ENCODE measurements at regions not wholly inside any gene's neighbourhood (a gene's known extent, or its start where the extent isn't known, plus 50 kb on each side); places are given as distances from the start of the nearest gene placed in this dataset.
"Not testable (repeated sequence)": the region's sequence is repeated elsewhere in the genome, so short reads cannot be mapped to it uniquely, and the experiment has no call there.

DNA sequence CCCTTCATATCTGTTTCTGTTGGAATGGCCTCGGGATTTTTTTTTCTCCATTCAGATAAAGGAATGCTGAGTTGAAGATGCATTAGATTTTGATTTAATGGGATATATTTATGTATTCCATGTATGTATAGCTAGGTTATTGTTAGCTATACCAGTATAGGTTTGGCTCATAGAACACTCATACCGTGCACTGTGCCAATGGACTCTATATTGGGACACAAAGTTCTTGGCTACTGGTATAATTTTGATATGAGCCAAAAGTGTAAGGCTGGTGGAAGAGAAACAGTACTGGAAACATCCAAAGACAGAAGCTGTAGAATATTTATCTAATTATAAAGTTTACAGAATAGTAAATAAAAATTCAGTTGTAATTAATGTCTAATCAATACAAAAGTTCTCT lies 1912.1 kb downstream of the STIM2 start:
- no peak for DNase-seq (ENCODE audit: low spot score)

DNA sequence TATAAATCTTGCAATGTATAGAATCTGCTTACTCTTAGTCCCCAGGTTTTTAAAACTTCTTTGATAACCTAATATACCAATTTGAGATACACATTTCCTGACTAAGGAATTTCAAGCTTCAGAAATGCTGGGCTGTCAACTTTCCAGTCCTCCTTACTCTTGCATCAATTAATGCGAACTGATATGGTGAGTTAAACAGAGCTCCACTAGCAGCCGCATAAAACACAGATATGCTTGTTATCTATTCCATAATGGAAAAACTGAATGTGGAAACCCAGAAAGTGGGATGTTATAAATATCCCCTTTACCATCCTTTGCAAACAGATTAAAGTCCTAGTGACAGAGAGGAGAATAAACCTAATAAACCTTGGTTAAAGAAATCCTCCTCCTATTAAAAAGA lies 1913.7 kb downstream of the STIM2 start:
- DNase-seq (ENCODE audit: low spot score) = no peak

DNA sequence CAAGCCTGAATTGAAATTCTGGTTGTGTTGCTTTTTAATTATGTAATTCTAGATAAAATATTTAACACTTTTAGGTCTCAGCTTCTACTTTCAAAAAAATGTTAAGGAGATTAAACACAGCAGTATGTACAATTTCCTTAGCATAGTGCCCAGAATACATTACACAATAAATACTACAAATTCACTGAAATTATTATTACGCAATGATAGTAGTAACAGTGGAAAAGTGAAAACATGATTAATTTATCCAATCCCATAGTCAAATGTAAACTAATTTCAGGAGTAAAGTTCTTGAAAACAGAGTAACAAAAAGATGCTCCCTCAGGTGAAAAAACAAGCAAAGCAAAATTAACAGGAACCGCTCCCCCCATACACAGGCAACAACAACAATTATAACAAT lies 1915.4 kb downstream of the STIM2 start:
- DNase-seq (ENCODE audit: low spot score) = no peak

DNA sequence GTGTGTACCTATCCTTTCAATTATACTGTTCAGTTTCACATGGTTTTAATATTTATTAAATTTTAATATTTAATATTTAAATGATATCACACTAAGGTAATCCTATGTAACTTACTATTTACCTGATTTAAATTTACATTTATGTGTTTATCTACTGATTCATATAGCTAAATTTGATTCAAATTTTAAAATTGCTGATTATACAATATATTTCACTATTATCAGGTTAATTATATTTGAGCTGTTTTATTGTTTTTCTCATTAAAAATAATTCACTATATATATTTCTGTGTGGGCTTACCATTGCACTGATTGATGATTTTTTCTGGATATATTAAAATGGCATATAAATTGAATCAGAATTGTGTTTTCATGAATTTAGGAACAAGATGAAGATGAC lies 1923.5 kb downstream of the STIM2 start:
- DNase-seq (ENCODE audit: low spot score) = no peak

DNA sequence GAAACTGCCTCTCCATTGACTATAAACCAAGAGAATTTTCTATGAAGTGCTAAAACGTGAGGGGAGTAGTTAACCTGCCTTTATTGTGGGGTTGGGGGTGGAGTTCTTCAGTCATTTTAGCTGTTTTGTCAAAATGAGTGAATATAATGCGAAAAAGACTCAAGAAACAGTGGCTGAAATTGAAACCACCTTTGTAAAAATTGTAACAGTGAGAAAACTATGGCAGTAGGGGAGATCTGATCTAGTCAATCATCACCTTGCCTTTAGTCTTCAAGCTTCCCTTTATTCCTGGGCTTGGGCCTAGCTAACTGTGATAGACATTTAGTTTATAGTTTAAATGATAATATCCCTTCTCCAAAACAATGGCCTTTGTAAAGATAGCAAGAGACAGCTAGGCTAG lies 1927.3 kb downstream of the STIM2 start:
- no peak for DNase-seq (ENCODE audit: low spot score)

DNA sequence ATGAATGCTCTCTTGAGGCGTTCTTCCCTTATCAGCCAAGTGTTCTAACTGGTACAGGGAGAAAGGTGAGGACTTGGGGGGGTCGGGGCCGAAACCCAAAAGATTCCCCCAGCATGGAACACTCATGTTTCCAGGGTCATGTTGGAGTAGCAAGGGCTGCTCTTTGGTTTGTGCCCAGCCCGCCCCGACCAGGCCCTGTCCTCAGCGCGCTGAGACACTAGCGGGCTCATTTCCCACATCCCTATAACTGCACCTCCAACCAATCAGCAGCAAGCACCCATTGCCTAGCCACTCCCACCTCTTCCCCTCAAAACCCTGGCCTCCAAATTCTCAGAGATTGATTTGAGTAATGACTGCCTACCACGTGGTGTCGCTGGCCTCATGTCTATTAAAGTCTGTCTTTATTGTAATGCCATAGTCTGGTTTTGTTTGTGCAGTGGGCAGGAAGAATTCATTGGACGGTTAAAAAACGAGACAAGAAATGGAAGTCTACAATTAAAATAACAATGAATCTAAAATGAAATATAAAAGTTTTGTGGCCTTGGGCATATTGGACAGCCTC lies 1928.4 kb downstream of the STIM2 start:
- DNase-seq (ENCODE audit: low spot score) = no peak

DNA sequence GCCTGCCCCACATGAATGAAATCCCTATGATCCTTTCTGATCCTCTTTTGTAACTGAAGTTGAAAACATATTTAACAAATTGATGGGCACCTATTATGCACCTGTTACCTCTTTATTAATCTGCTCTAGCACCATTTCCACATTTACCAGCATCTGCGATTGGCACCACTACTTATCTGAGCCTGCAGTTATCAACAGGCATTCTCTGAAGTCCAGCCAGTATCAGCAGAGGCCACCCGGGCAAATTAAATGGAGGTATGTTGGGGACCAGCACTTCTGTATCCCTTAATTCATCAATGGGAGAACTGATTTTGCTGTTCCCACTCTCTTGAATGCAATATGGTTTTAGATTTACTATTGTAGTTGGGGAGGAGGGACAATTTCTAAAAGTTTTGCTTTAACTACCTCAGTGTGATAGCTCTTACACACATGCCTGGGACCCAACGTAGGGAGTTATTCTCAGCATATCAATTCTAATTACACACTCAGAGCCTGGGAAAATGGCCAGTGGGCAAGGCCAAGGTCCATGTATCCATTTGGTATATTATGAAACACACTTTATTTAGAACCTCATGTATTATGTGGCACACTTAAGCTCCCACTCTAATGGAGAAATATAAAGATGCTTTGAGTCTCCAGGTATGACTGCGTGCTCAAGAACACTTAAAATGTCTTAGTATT lies 1927.1 kb upstream of the PCDH7 start:
- DNase-seq (ENCODE audit: low spot score) = no peak

DNA sequence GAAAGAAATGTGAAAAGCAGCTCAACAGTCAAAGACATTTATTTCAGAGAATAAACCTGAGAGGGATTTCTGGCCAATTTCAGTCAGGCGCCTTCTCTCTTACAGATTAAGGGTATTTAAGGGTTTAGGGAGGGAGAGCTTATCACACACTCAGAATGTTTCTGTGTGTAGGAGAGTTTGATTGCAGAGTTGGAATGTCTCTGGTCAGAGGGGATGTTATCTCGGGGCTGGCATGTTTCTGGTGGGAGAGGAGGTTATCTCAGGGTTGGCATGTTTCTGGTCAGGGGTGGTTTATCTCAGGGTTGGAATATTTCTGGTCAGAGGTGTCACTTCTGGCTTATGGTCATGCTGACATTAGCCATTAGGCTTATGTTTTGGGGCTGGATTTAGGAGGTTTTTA lies 1920.5 kb upstream of the PCDH7 start:
- no peak for DNase-seq (ENCODE audit: low spot score)

DNA sequence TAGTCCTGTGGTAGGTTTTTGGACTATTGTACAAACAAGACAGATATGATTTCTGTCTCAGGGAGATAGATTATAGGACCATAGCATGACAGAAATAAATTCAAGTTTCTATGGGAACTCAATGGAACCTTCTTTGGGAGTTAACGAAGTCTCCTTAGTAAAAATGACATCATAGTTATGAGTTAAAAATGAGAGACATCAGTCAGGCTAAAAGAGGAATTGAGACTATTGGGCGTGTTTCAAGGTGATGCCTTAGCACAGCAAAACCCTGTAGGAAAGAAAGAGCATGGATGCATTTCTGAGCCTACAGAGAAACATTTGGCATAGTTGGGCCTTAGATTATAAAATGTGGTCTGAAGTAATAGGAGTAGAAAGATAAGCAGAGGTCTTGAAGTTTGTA lies 1909.1 kb upstream of the PCDH7 start:
- no peak for DNase-seq (ENCODE audit: low spot score)

DNA sequence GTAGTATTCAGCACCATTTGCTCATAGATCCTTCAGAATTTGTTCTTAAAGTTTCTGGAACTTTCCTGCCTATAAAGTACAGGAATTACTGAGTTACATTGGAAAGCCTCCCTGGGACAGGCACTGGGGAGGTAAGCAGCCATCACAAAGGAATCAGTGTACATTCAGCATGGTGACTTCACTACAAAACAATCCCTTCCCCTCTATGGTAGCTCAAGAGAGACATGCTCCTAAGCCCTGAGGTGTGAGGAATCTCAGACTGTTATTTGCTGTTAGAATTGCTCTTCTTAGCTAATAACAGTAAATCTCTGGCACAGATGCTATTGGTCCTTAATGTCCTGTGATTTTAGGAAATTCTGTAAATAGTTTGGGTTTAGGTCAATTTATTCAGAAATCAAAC lies 1898.0 kb upstream of the PCDH7 start:
- no peak for DNase-seq (ENCODE audit: low spot score)

DNA sequence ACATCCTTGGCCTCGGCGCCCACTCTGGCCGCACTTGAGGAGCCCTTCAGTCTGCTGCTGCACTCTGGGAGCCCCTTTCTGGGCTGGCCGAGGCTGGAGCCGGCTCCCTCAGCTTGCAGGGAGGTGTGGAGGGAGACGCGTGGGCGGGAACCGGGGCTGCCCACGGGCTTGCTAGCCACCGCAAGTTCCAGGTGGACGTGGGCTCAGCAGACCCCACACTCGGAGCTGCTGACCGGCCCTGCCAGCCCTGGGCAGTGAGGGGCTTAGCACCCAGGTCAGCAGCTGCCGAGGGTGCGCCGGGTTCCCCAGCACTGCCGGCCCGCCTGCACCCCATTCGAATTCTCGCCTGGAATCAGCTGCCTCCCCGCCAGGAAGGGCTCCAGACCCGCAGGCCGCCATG lies 1892.3 kb upstream of the PCDH7 start:
- DNase-seq (ENCODE audit: low spot score) = no peak

DNA sequence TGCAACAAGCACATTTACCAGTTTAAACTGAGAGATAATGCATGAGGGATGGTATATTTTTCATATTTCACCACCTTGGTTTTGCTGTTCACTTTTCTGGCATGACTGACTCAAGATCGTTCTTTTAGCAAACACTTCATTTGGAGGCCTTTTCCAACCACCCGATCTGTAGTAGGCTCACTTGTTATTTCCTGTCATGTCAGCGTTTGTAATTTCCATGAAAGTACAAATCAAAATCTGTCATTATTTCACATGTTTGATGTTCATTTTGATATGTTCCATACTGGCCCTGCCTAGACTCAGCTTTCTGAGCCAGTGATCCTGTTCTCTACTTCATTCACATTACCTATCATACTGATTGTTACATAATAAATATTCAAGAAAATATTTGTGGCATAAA lies 1888.3 kb upstream of the PCDH7 start:
- no peak for DNase-seq (ENCODE audit: low spot score)

DNA sequence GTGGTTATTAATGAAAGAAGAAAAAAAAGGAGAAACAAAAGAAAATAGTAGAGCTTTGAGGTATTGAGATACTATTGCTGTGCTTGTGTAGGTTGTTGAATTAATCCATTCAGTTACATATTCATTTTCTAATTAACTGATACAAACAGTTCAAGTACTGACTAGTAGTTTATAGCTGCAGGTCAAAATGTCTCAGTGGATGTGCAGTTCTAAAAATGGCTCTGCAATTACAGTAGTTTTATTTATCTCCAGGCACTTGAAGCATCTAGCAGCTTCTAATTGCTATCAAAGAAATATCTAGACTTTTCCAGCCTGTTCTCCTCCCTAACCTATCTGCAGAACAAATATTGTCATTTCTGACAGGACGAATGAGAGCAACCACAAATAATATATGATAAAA lies 1887.7 kb upstream of the PCDH7 start:
- no peak for DNase-seq (ENCODE audit: low spot score)

DNA sequence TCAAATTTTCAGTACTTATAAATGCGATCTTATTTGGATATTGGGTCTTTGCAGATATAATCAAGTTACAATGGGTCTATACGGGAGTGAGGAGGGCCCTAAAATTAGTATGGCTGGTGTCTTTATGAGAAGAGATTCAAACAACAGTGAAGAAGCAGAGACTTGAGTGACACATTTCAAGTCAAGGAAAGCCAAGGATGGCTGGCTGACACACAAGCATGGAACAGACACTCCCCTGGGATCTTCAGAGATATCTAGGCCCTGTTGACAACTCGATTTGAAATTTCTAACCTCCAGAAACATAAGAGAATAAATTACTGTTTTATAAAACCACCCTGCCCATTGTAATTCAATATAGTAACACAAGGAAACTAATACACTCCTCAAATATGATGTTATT lies 1886.0 kb upstream of the PCDH7 start:
- DNase-seq (ENCODE audit: low spot score) = no peak

DNA sequence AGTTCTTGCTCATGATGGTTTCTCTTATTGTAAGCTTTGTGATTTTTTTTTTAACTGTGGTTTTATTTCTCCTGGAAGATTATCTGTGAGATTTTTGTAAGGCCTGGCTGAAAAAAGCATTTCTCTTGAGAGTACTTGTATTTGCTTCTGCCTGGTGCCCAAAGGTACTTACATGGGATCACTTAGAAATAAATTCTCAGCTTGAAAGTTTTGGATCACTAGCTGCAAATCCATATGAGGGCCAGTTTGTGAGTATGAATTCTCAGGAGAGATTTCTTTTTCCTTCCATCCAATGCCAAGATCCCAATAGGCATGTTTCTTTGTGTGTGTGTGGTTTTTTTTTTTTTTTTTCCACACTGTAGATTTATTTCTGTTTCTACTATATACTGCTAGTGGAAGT lies 1884.7 kb upstream of the PCDH7 start:
- no peak for DNase-seq (ENCODE audit: low spot score)

DNA sequence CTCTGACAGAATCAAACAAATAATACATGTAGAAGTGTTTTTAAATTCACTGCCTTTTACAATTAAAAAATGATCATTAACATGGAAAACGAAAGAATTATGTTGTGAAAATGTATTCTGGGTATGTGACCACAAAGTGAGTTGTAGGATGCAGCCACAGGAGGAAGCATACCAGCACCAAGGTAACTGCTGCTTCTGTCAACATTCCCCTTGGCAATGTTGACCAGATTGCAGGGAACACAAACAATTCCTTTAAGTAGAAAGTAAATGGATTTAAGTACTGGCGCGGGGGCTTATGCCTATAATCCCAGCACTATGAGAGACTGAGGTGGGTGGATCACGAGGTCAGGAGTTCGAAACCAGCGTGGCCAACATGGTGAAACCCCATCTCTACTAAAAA lies 1877.9 kb upstream of the PCDH7 start:
- no peak for DNase-seq (ENCODE audit: low spot score)

DNA sequence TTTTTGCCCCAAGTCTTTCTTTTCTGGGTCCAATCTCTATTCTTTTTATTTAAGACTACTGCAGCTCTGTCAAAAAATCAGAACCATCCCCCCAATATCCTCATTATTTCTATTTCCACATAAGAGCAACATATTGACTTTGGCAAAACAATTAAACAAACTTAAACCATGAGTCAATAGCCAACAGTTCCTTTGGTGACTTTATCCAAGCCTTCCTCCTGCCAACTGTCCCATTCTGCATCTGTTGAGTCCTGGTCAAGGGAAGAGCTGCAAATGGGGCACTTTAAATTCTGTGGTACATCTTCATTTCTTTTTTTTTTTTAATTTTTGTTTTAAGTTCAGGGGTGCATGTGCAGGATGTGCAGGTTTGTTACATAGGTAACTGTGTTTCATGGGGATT lies 1875.0 kb upstream of the PCDH7 start:
- DNase-seq (ENCODE audit: low spot score) = no peak

DNA sequence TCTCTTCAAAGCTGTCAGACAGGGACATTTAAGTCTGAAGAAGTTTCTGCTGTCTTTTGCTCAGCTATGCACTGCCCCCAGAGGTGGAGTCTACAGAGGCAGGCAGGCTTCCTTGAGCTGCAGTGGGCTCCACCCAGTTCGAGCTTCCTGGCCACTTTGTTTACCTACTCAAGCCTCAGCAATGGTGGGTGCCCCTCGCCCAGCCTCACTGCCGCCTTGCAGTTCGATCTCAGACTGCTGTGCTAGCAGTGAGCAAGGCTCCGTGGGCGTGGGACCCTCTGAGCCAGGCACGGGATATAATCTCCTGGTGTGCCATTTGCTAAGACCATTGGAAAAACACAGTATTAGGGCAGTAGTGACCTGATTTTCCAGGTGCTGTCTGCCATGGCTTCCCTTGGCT lies 1863.1 kb upstream of the PCDH7 start:
- DNase-seq (ENCODE audit: low spot score) = not testable (repeated sequence)

DNA sequence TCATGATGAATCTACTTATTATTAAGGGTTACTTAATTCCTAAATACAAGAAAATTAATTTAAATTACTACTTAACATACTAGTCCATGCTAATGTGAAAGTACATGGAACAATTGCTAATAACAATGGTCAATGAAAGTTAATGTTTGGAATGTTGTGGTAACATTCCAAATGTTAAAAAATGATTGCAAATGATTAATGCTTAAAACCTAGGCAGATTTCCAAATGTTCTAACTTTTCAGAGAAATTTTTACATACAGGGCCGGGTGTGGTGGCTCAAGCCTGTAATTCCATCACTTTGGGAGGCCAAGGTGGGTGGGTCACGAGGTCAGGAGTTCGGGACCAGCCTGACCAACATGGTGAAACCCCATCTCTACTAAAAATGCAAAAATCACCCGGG lies 1851.3 kb upstream of the PCDH7 start:
- DNase-seq (ENCODE audit: low spot score) = no peak

DNA sequence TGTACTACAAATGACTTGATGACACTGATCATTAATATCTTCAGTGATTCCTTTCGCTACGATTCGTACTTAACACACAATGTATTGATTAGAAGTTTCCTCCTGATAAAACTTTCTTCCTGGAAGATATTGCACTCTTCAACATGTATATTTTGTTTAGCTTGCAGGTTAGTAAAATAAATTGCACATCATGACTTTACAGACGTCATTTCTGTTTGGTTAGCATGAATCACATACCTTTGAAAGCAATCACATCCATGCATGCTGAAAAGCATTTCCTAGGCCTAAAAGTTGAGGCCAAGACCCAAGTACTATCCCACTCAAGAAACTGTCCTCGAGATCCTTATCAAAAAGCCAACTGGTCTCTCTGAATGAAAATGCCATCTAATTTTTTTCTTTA lies 1841.0 kb upstream of the PCDH7 start:
- DNase-seq (ENCODE audit: low spot score) = no peak

DNA sequence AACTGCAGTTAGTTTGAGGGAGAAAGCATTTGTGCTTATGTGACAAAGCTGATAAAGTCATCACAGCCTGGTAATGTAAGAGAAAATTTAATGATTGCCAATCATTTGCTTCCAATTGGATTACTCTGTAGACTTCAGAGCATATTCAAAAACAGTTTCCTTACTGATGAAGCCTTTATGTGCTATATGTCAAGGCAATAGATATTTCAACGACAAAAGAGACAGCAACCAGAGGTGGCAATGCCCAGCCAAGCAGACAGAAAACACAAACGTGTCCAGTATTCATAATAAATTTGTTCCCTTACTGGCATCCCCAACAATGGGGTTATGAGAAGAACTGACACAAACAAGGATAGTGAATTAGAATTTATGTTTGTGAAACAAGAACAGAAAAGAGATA lies 1840.3 kb upstream of the PCDH7 start:
- no peak for DNase-seq (ENCODE audit: low spot score)

DNA sequence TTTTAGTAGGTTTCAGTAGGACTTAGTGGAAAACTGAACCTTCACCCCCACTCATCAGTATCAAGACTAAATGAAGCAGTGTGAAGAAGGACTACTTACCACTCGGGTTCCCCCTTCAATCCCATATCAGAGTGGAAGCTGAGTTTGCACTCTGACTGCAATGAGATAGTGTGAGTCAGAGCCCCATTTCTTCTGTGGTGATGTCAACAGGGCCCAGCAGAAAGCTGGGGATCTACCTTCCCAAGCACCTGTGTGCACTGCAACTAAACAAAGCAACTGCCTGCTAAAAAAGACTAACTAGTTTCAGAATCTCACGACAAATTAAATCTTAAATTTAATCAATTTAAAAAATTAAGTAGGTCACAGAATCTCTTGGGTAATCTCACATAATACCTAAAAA lies 1837.0 kb upstream of the PCDH7 start:
- no peak for DNase-seq (ENCODE audit: low spot score)

DNA sequence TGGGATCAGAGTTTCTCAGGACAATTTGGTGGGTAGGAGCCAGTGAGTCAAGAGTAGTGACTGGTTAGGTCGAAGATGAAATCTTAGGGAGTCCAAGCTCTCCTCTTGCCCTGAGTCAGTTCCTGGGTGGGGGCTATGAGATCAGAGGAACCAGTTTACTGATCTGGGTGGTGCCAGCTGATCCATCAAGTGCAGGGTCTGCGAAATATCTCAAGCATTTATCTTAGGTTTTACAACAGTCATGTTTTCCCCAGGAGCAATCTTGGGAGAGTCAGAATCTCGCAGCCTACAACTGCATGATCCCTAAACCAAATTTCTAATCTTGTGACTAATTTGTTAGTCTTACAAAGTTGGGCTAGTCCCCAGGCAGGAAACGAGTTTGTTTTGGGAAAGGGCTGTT lies 1833.2 kb upstream of the PCDH7 start:
- DNase-seq (ENCODE audit: low spot score) = no peak
